ENCODE measurements at regions not wholly inside any gene's neighbourhood (a gene's known extent, or its start where the extent isn't known, plus 50 kb on each side); places are given as distances from the start of the nearest gene placed in this dataset.

DNA sequence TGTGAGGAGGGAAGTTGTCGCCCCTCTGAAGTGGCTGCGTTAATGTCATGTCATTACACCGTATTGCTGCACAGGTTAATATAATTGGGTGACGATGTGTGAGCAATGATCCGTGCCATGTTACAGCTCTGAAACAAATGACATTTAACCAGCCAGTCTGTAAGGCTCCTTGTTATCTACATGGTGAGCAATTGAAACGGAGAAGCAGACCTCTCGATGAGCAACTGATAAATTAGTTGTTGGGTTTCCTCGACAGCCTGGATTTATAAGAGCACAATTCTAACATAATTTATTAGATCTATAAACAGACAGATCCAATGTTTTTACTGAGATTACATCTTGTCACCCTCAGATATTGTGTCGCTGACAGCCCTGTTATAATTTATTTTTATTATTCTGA lies 49.9 kb upstream of the MAFB start:
- DNase-seq (ENCODE audit: low read depth), result no peak

DNA sequence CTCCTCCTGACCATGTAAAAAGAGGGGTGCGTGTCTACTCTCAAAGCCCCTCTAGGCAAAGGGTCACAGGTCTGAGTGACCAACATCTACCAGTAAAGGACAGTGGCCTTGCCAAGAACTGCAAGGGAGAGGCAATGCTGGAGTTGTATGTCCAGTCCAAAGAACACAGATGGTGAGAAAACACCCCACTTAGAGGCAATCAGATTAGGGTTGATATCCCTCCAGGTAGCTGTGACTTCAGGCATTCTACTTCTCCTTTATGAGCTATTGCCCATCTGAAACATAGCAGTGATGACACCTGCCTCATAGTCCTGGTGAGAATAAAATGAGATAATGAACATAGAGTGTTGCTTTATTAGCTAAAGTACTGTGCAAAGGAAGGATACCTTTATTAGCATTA lies 50.8 kb upstream of the MAFB start:
- no peak for DNase-seq (ENCODE audit: low read depth)

DNA sequence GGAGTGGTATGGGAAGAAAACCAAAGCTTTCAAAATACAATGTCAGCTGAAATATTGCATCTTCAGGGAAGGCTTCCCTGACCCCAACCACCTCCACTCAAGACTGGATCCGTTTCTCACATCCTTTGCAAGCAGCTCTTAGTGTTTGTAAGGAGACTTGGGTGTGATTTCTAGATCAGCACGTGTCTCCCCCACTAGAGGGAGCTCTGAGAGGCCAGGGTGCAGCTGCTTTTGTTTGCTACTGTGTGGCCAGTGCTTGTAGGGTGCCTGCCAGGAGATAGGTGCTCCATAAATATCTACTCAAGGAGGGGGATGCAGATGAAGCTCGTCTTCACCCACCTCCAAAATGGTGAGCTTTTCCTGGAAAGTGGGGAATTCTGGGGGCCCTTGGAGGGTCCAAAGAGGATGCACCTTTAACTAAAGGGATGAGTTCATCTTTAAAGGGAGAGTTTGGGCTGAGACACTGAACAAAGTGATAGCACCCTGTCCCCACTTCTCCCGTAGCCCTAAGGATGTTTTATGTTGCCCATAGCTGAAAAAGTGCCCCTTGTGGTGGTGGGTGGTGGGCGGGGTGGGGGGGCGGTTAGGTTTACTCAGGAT lies 52.6 kb upstream of the MAFB start:
- peak; percentile 1 for DNase-seq (ENCODE audit: low read depth)

DNA sequence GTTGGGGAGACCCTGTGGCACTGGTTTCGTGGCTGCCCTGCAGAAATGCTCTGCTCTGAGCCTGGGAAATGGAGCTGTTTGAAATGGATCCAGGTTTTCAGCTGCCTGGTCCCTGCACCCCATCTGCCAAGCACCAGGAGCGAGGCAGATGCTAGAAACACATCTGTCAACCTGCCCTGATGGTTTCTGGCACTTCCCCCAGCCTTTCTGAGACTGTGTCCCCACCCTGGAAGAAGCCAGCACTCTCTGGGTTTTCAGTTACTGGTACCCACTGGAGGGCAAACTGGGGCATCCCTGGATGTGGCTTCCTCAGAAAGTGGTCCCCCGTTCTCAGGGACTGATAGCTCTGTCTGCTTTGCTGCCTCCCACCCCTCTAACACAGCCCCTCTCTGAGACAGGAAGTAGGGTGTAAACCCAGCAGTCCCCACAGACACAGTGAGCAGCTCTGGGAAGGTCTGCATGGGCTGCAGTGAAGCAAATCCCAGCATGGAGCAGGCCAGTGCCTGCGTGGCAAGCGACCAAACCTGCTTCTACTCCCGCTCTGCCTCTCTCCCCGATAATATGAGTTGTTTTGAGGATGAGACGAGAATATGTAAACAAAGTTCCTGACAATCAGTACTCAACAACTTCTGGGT lies 54.2 kb upstream of the MAFB start:
- DNase-seq (ENCODE audit: low read depth), result no peak

DNA sequence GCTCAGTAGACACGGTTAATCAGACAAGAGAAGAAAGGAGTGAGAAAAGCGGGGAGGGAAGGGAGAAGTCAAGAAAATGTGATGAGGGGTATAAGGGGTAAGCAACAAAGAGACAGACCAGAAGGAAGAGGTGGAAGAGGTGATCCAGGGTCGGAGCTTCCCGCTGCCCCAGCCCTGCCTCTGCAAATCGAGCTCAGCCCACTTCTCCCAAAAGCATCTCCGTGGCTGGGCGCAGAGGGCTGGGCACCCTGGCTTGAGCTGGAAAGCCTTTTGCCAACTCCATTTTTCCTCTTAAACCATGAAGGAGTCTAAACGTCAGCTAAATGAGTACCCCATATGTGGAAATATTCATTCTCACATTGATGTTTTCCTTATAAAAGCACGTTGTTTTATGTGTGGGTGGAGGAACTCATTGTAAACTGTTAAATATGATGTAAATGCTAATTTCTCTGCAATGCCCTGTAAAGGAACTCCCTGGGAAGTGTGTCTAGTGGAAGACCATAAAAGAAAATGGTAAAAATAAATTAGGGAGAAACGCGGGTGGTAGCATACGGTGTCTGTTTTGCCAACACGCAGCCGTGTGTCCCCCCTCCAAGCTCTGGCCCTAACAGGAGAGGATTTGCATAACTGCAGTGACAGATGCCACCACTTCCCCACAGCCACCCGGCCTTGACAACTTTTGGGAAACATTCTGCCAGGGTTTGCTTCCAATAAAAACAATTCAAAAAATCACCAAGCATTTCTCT lies 55.2 kb upstream of the MAFB start:
- DNase-seq (ENCODE audit: low read depth), result no peak

DNA sequence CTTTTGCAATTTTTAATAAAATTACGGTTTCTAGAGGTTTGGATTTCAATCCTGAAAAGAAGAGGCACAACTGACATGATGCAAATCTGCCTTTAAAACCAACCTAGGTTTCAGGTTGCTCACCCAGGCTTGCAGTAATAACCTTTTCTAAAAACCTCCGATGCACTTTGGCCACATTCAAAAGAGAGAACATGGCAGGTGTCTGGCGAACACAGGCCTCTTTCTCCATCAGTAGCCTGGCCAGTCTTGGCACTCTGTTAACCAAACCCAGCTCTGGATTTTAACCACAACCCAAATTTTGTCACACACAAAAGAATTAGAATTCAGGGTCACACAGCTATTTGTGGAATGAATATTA lies 55.8 kb upstream of the MAFB start:
- no peak for DNase-seq (ENCODE audit: low read depth)

DNA sequence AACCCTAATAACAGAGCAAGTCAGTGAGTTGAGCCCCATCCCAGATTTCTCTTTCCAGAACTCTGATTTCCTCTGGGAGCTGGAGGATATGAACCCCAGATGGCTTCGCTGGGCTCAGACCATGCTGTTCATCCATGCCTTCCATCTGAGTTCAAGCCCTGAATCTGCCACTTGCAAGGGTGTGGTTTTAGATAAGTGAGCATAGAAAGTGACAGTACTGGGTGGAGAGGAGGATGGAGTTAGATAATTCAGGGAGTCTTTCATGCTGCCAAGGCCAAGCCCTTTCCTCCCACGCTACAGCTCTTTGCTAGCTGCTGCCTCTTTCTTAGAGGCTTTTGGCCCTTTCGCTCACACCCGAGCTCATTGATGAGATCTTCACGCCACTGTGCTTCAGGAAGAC lies 57.2 kb upstream of the MAFB start:
- no peak for DNase-seq (ENCODE audit: low read depth)

DNA sequence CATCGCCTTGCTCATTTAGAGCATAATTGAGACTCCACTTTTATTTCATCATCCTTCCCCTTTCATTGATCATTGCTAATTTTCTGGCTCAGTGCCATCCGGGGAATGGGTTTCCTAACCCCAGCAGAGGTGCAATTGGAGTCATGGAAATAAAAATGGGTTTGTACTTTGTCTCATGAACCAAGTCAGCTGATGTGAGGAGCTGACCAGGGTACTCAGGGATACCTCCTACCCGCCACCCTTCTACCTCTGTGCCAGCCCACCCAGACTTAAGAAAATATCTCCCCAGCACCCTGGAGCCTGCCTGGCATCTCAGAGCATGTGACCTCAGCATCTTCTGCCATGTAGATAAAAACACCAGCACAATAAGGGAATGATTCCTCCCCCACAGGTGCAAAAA lies 59.1 kb upstream of the MAFB start:
- no peak for DNase-seq (ENCODE audit: low read depth)

DNA sequence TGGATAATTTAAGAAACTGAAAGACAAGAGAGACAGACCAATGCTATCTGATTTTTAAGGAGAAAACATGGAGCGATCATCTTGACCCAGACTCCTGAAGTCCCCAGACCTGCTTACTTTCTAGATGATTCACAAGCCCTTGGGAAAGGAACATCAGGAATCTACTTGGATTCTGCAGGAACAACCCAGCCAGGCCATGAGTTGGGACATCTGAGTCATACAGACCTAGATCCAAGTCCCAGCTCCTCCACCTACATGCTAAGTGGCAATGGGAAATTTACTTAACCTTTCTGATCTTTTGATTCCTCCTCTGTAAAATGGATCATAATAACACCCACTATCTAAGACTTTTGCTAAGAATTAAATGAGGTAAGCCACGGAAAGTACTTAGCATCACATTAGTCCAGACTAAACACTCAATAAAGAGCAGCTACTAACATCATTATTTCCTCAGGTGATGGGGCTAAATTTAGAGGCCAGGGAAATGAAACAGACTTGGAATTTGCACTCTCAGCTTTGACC lies 61.0 kb upstream of the MAFB start:
- DNase-seq (ENCODE audit: low read depth), result no peak

DNA sequence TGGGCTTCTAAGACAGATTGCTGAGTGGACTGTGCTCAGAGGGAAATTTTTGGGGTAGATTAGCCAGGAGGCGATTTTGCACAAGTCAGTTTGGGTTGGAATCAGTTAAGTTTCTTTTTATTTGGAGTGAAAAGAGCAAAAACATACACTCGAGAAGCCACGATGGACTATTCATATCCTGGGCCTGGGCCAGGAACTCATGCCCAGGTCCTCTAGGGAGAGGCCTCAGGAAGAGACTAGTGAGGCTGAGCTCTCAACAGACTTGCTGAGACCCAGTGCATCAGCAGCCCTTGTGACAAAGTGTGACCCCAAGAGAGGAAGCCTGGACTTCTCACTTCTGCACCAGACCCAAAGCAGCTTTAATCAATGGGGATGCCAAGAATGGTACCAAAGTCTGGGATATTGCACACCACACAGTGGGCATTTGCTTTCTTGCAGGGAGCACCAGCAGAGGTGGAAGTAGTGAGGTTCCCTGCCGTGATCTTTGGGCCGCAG lies 61.6 kb upstream of the MAFB start:
- no peak for DNase-seq (ENCODE audit: low read depth)

DNA sequence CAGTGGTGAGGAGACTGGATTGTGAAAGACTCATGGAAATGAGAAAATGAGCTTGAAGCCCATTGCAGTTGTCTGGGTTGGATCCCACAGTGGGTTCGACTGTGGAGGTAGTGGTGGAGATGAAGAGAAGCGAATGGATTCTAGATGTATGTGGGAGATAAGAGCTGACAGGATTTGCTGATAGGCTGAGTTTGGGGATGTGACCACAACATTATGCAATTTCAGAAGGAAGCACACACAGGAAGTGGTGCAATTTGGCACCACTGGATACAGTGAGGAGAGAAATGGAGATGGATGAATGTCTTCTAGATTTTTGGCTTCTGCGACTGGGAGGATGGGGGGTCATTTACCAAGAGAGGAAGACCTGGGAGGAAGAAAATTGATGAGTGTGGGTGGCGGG lies 64.4 kb upstream of the MAFB start:
- DNase-seq (ENCODE audit: low read depth), result no peak

DNA sequence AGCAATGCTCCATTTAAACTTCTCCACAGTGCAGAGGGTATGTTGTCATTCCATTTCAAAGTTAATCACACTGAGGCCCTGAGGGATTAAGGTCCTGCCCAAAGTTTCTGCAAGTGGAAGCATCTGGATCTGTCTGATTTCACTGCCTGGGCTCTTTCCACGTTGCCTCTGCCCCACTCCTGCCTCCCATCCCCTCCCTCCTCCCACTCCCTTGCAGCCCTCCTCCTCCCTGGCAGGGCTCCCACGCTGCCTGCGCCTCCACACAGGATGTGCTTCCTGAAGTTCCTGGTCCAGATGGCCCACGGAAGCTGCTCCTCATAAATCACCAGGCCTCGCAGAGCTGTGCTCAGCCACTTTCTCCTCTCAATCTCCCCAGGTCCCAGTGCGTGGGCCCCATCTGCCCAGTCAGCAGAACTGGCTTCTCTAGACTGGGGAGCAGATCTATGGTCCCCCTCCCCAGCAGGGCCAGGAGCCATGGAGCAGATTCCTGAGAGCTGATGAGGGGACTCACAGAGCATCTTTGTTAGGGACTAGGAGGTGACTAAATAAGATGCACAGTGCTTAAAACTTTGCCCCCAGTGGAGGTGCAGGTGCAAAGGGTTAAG lies 65.4 kb upstream of the MAFB start:
- DNase-seq (ENCODE audit: low read depth), result no peak

DNA sequence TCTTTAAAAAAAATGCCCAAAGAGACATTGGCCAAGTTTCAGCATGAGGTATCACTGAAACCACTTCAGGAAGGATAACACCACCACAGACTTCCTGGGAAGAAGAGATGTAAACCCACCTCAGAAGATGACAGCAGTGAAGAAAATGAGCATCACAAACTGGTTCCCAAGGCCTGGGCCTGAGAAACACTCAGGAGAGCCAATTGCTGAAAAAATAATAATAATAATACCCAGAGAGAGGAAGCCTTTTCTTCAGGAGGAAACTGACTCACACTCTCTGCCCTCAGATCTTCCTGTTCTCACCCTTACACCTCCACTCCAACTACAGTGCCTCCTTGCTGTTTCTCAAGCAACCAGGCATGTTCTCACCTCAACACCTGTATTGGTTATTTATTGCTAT lies 68.1 kb upstream of the MAFB start:
- DNase-seq (ENCODE audit: low read depth), result no peak

DNA sequence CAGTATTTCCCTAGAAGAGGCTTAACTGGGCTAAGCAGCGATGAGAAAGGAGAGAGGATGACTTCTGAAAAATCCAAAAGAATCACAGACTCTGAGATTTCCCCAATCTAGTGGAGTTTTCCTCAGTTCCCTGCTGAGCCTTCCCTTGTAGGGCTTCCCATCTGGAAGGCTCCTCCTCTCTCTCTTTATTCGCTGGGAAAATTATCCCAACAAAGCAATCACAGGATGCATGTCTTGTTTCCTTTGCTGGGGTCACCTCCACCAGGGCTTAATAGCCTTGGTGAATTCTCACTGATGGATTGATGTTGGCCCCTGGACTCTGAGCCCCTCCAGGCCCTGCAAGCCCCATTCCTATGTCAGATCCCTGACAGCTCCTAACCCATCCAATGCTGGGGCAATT lies 69.8 kb upstream of the MAFB start:
- no peak for DNase-seq (ENCODE audit: low read depth)

DNA sequence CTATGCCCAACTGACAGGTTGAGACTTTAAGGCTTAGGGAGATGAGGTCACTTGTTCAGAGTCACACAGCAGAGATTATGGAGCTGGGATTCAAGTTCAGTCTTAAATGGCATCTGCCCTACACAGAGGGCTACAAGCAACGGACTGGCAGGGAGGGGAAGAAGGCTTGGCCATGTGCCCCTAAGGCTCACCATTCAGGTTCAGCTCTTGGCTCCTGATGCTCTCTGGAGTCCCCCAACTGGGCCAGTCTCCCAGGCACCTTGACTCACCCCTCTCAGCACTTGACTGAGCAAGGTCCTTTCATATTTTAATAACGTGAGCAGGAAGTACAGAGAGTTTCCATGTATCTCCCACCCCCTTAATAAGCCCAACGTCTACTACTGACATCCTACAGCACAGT lies 71.4 kb upstream of the MAFB start:
- DNase-seq (ENCODE audit: low read depth), result no peak

DNA sequence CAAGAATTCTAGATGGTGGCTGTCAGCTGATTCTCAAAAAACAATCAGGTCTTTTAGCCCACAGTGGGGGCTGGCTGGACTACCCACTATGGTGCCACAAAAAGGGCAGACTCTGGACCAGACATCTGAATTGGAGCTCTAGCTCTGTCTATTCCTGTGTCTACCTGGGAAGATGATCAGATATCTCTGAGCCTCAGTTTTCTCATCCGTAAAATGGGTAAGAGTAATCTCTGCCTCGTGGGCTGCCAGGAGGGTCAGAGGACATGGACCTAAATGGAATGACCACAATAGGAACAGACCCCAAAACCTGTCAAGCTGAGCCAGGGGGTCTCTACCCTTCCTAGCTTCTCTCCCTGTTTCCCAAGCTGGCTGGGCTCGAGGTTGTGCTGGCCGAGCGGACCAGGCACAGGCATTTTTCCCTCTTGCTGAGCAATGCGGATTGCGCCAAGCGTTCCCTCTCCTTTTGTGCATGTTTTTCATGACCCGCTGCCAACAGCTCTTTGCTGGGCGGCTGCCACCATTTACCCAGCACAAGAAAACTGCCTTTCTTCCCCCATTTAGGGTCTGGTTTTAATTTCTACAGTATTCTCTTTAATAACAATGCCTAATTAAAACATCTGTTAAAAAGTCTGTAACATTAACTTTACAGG lies 74.7 kb upstream of the MAFB start:
- DNase-seq (ENCODE audit: low read depth), result no peak

DNA sequence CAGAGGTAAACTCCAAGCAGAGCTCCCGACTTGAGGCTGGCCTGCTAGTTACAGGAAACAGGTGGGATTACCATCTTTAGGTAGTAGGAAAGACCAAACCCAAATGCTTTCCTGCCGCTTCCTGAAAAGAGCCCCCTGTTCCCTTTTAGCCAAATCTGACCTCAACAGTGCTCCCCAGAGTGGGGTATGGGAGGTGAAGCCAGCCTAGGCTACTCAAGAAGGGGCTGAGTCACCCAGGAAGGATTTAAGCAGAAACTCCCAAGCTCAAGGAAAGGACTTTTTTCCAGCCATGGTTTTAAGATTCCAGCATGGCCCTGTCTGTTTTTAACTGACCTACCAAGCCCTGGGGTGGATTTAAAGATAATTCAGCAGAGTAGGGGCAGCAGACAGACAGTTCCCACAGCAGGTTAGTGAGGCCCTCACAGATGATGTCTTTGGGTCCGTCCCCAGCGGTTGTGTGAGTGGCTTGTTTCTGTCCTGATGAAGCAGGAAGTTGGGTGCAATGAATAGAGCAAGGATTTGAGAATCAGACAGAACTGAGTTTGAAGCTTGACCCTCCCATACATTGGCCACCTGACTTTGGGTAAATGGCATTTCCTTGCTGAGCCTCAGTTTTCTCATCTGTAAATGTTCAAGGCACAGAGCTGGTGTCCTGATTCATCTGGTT lies 76.9 kb upstream of the MAFB start:
- DNase-seq (ENCODE audit: low read depth), result no peak

DNA sequence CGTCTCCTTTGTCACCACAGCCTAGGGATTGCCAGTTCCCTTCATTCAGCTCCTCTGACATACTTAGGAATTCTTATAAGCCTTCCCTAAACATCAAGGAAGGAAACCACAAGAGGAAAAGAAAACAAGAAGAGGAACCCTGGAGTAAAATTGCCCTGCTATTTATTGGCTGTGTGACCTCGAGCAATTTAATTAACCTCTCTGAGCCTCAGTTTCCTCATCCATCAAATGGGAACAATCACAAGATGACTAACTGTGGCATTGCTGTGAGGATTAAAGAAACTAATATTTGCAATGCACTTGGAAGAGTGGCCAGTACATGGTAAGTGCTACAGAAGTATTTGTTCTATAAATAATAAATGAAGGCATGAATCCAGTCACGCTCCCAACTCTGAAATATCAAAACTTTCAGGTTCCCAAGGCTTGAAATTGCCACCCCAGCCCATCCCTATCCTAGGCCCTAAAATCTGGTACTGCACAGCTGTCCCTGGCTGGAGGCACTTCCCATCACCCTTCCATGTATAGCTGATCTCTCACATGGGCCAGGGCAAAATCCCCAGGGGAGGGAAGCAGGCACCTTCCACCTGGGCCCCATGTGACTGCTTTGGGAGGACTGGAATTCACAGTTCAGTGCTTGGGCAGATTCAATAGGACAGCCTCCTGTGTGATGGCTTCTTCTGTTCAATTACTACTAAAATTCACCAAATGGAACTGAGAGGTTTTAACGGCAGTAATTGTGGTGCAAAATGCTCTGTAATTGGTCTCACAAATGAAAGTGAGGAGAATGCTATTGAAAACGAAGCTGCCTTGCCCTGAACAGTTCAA lies 78.0 kb upstream of the MAFB start:
- DNase-seq (ENCODE audit: low read depth), result no peak

DNA sequence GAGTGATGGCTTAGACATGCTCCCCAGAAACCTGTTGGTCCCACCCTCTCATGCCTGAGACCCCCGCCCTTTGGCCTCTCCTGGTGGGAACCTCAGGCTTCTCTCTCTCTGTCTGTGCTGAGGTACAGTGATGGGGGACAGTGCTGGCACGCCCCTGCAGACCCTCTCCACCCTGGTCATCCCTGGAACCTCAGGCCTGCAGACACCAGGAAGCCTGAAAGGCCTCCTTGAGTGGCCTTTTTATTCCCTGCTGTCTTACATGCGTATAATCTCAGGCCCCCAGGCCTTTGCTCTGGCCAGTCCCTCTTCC lies 78.5 kb upstream of the MAFB start:
- DNase-seq (ENCODE audit: low read depth), result no peak

DNA sequence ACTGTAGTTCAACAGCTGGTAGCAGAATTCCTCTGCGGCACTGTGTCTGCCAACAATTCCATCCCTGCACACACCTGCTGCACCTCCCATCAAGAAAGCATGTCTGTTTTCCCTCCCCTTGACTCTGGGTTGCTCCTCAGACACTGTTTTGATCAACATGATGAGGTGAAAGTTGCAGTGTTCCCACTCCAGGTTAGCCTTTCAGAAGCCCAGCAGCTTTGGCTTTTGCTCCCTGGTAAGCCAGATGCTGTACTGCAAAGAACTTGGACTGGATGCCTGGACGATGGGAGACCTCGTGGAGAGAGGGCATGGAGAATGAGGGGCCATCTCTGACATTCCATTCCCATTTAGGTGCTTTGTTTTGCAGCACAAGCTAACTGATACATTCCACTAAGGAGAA lies 79.1 kb upstream of the MAFB start:
- no peak for DNase-seq (ENCODE audit: low read depth)

DNA sequence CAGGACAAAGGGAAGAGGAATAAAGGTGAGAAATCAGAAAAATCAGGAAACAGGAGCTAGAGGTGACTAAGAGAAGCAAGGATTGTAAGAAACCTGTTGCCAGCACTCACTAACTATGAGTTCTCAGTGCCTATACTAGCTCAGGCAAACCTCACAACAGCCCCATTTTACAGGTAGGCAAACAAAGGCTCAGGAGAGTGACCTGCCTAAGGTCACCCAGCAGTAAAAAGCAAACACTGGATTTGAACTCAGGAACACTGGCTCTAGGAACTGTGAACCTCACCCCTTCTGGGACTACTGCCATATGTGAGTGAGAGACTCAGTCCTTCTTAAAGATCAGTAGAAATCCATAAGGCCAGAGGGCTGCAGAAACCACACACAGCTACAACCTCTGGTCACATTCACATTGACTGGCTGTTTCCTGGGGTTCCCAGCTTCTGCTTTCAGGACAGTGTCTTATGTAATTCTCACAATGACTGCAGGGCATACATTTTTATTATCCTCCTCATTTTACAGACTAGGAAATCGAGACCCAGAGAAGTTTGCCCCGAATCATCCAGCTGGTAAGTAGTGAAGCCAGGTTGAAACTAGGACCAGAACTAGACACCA lies 80.7 kb upstream of the MAFB start:
- DNase-seq (ENCODE audit: low read depth), result no peak
